Gastroesophageal sphincter (tissue), 3 donors: ENCODE measurements at regions not wholly inside any gene's neighbourhood (a gene's known extent, or its start where the extent isn't known, plus 50 kb on each side); places are given as distances from the start of the nearest gene placed in this dataset.

ENCODE experiments used
- CTCF ChIP-seq, 4 experiments: fragments of 200-600 bp in 2 of 4; fragments of 450-650 bp in 2 of 4; sonication (generic) in 1 of 4; IDR thresholded peaks; one replicate each; pipeline ENCODE4 v1.5.1; 2017 to 2019; ENCODE audit warnings: antibody characterized with exemption in 4 of 4, mild to moderate bottlenecking in 2 of 4, moderate library complexity in 2 of 4
- POLR2A ChIP-seq, 2 donors: fragments of 450-650 bp; IDR thresholded peaks; one replicate each; pipeline ENCODE4 v1.6.1; 2017; ENCODE audit warnings: antibody characterized with exemption in 2 of 2, mild to moderate bottlenecking in 2 of 2, moderate library complexity in 1 of 2
- POLR2AphosphoS5 ChIP-seq: sonication (generic); formaldehyde crosslinking; IDR thresholded peaks from one replicate; pipeline ENCODE4 v1.6.1; 2017; ENCODE audit warnings: antibody characterized with exemption

DNA sequence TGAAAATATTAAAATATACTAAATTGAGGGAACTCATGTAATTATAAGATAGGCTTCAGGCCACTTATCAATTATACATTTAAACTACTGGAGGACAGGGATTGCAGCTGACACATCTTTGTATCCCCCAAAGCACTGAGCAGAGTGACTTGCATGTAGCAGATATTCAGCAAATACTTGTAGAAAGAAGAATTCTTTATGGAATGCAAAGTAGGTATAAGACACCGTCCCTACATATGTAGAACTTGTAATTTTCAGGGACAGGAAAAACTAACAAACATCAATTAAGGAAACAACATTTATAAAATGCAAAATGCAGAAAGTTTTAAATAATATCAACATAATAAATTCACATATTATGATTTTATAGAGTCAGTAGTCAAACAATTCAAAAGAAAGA, 719.2 kb downstream of the OLFM4 start:
- no peak for TF ChIP-seq POLR2A (IDR thresholded peaks at IDR 0.05)
- TF ChIP-seq CTCF (IDR thresholded peaks at IDR 0.05): no peak
- no peak for TF ChIP-seq POLR2AphosphoS5
